HPDE6-E6E7 (cell line): ENCODE measurements at regions not wholly inside any gene's neighbourhood (a gene's known extent, or its start where the extent isn't known, plus 50 kb on each side); places are given as distances from the start of the nearest gene placed in this dataset.
"Not testable (repeated sequence)": the region's sequence is repeated elsewhere in the genome, so short reads cannot be mapped to it uniquely, and the experiment has no call there.

Source experiments
- DNase-seq: peaks from one replicate; pipeline ENCODE4 v3.0.0; 2011; ENCODE audit warnings: missing footprints; ENCODE audit errors: extremely low spot score

GRCh38 chr15:59896663-59897074 lies 107.4 kb upstream of the FOXB1 start:
- DNase-seq, result no peak

- DNase-seq, result no peak
Observed at GRCh38 chr15:59894835-59895234, 109.3 kb upstream of the FOXB1 start.

- peak; percentile 15 for DNase-seq
Observed at GRCh38 chr15:59892985-59893384, 111.1 kb upstream of the FOXB1 start.

- DNase-seq, result not testable (repeated sequence)
Observed at GRCh38 chr15:59887870-59888269, 116.2 kb upstream of the FOXB1 start.

GRCh38 chr15:59887211-59887610 lies 116.9 kb upstream of the FOXB1 start:
- no peak for DNase-seq

GRCh38 chr15:59886441-59886840 lies 117.7 kb upstream of the FOXB1 start:
- no peak for DNase-seq

GRCh38 chr15:59885832-59886231 lies 118.3 kb upstream of the FOXB1 start:
- DNase-seq, result peak; percentile 40

- DNase-seq, result no peak
Observed at GRCh38 chr15:59879506-59880265, 124.4 kb upstream of the FOXB1 start.

GRCh38 chr15:59876140-59876539 lies 128.0 kb upstream of the FOXB1 start:
- DNase-seq, result no peak

GRCh38 chr15:59873644-59874272 lies 130.4 kb upstream of the FOXB1 start:
- no peak for DNase-seq

GRCh38 chr15:59867086-59867855 lies 136.8 kb upstream of the FOXB1 start:
- DNase-seq, result no peak

- no peak for DNase-seq
Observed at GRCh38 chr15:59866642-59867041, 137.5 kb upstream of the FOXB1 start.

- DNase-seq, result no peak
Observed at GRCh38 chr15:59862191-59863155, 141.6 kb upstream of the FOXB1 start.

- no peak for DNase-seq
Observed at GRCh38 chr15:59847968-59848367, 156.1 kb upstream of the FOXB1 start.

- no peak for DNase-seq
Observed at GRCh38 chr15:59845942-59846499, 156.9 kb upstream of the BNIP2 start.

- no peak for DNase-seq
Observed at GRCh38 chr15:59843609-59844008, 154.5 kb upstream of the BNIP2 start.

GRCh38 chr15:59841036-59841435 lies 151.9 kb upstream of the BNIP2 start:
- DNase-seq, result no peak

- DNase-seq, result no peak
Observed at GRCh38 chr15:59839906-59840305, 150.8 kb upstream of the BNIP2 start.

- DNase-seq, result no peak
Observed at GRCh38 chr15:59838900-59839299, 149.8 kb upstream of the BNIP2 start.

GRCh38 chr15:59835776-59836175 lies 146.7 kb upstream of the BNIP2 start:
- no peak for DNase-seq

GRCh38 chr15:59834528-59834927 lies 145.4 kb upstream of the BNIP2 start:
- no peak for DNase-seq
